Muscle of arm (tissue), 1 donor: ENCODE measurements at regions not wholly inside any gene's neighbourhood (a gene's known extent, or its start where the extent isn't known, plus 50 kb on each side); places are given as distances from the start of the nearest gene placed in this dataset.

Experiments
- DNase-seq: peaks from one replicate; pipeline ENCODE4 v3.0.0-alpha.2; 2013

GRCh38 chr1:4915154-4915553, 260.7 kb downstream of the AJAP1 start:
- no peak for DNase-seq

GRCh38 chr1:4908486-4908885, 254.1 kb downstream of the AJAP1 start:
- no peak for DNase-seq

GRCh38 chr1:4894566-4894965, 240.2 kb downstream of the AJAP1 start:
- DNase-seq = no peak

- no peak for DNase-seq
These were observed 226.2 kb downstream of the AJAP1 start for GRCh38 chr1:4880626-4881025.

- DNase-seq = no peak
These were observed 223.0 kb downstream of the AJAP1 start for GRCh38 chr1:4877426-4877825.

GRCh38 chr1:4871373-4871772, 217.0 kb downstream of the AJAP1 start:
- no peak for DNase-seq

GRCh38 chr1:4868521-4868920, 214.1 kb downstream of the AJAP1 start:
- no peak for DNase-seq

GRCh38 chr1:4856396-4856795, 202.0 kb downstream of the AJAP1 start:
- no peak for DNase-seq

GRCh38 chr1:4854367-4854766, 200.0 kb downstream of the AJAP1 start:
- no peak for DNase-seq

GRCh38 chr1:4853904-4854303, 199.5 kb downstream of the AJAP1 start:
- no peak for DNase-seq

- DNase-seq = no peak
These were observed 197.1 kb downstream of the AJAP1 start for GRCh38 chr1:4851385-4852065.

- no peak for DNase-seq
These were observed 194.0 kb downstream of the AJAP1 start for GRCh38 chr1:4848431-4848830.

- no peak for DNase-seq
These were observed 193.3 kb downstream of the AJAP1 start for GRCh38 chr1:4847711-4848110.
